ENCODE measurements at regions not wholly inside any gene's neighbourhood (a gene's known extent, or its start where the extent isn't known, plus 50 kb on each side); places are given as distances from the start of the nearest gene placed in this dataset.

GRCh38 chr12:63276537-63277365 lies 125.8 kb upstream of the AVPR1A start:
- TF ChIP-seq CTCF (IDR thresholded peaks at IDR 0.05) (peak; percentile 24 to 61 (median 44)), POLR2A (IDR thresholded peaks at IDR 0.05) (no peak)
